ENCODE measurements at regions not wholly inside any gene's neighbourhood (a gene's known extent, or its start where the extent isn't known, plus 50 kb on each side); places are given as distances from the start of the nearest gene placed in this dataset.

GRCh38 chr21:27129215-27129614 lies 162.3 kb upstream of the ADAMTS5 start:
- DNase-seq, result no peak

GRCh38 chr21:27126140-27126539 lies 159.3 kb upstream of the ADAMTS5 start:
- no peak for DNase-seq

DNA sequence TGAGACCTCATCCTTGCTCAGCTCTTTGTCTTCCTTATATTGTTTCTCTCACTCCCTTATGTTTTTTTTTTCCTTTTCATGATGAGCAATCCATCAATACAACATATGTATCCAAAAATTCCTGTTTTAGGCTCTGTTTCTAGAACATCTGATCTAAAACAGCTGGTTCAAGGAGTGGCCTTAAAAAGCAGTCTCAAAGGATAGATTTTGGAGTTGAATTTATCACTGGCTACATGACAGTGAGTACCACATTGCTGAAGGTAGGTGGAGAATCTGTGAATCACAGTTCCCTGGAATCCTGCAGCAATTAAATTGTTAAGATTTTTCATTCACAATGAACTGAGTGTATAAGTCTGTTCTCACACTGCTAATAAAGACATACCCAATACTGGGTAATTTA lies 155.8 kb upstream of the ADAMTS5 start:
- no peak for DNase-seq

DNA sequence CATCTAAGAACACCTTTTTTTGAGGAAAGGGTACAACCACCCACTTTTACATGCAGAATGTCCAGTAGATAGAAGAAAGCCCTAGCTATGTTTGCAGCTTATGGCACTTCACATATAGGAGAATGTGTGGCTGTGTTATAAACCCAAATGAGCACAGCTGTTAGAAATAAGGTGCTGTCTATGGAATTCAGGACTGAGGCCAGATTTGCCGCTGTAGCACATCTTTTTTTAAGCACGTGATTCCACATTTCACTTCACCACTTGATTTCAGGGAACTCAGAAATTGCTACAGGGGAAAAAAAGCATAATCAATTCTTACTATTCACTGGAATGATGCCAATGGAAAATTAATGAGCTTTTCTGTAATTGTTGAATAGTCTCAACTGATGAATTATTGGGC lies 147.2 kb upstream of the ADAMTS5 start:
- no peak for DNase-seq

DNA sequence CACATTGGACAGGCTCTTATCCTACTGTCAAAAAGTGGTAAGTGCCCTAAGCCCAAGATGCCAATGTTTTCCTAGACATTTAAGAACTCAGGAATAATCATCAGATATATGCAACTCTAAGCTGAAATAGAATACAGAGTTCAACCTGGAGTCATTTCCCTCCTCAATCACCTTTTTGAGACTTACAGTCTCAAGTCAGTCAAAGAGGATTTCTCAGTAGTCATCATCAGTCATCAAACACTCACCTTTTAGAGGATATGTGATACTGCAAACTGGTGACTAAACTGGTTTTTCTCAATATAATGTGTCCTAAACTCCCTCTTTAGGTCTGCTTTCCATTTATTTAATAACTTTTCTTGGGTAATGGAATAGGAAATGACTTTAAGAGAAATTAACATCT lies 145.3 kb upstream of the ADAMTS5 start:
- DNase-seq, result no peak

GRCh38 chr21:27110956-27111355 lies 144.1 kb upstream of the ADAMTS5 start:
- DNase-seq, result no peak

- DNase-seq, result no peak
Observed at GRCh38 chr21:27108701-27109100, 141.8 kb upstream of the ADAMTS5 start.

DNA sequence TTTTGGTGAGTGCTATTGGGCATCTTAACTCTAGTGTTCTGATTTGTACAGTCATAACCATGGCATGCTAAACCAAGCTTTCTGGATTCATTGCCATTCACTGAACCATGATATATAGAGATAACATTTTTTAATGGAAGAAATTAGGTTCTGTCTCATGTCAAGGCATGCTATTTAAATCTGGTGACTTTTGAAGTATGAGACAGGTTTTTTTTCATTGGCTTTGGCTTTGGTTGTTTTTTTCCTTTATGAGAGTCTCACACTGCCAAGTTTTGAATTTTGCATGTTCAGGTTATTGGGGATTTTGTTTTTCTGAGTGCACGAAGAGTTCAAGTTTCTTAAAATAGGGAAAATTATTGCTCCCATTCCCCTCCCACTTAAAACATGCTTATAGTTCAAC lies 141.3 kb upstream of the ADAMTS5 start:
- DNase-seq, result no peak

- DNase-seq, result no peak
Observed at GRCh38 chr21:27104846-27105431, 138.1 kb upstream of the ADAMTS5 start.

GRCh38 chr21:27103768-27104167 lies 136.9 kb upstream of the ADAMTS5 start:
- DNase-seq, result no peak

DNA sequence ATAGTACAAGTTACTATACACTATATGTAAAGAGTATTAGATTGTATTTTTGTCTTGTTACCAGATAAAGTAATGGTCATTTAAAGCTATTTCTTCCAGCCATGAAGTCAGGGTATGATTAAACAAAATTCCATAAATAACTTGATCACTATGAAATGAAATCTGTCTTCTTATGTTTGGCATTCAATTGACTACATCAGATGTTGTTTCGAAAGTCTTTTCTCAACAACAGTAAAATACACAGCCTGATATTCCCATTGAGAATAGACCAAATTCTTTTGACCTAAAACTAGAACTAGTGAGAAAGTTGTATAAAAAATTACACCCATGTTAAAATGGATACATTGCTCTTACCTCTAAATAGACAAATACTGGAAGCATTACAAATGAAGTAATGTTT lies 134.6 kb upstream of the ADAMTS5 start:
- DNase-seq, result no peak

GRCh38 chr21:27094184-27094948 lies 127.5 kb upstream of the ADAMTS5 start:
- DNase-seq, result no peak

DNA sequence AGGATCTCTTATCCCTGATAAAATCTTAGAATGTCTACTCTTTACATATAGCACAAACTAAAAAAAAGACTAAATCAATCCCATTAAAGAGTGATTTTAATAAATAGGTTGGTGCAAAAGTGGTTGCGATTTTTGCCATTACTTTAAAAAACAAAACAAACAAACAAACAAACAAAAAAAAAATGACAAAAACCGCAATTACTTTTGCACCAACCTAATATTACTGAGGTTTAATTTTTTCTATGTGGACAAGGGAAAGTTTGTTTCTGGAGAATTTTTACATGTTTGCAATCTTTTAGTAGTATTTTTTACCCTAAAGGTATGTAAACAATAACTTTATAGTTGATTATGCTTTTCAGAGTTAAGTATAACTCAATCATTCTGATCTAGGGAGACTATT lies 119.7 kb upstream of the ADAMTS5 start:
- no peak for DNase-seq

DNA sequence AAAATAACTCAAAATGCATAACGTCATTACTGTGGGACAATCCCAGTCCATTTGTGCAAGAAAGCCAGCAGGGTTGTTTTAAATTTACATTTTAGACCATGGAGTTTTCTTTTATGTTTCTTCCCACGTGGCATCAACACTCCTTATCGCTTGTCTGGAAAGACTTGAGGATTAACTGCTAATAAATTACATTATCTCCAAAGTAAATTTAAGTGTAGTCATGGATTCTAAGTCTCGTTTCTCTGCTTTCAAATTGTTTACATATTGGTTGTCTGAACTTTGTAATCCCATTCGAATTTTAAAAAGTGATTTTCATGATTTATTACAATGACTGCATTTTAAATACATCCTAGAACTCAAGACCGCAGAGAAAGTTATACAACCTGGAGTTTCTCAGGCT lies 119.3 kb upstream of the ADAMTS5 start:
- no peak for DNase-seq

- DNase-seq, result no peak
Observed at GRCh38 chr21:27085387-27085786, 118.5 kb upstream of the ADAMTS5 start.

DNA sequence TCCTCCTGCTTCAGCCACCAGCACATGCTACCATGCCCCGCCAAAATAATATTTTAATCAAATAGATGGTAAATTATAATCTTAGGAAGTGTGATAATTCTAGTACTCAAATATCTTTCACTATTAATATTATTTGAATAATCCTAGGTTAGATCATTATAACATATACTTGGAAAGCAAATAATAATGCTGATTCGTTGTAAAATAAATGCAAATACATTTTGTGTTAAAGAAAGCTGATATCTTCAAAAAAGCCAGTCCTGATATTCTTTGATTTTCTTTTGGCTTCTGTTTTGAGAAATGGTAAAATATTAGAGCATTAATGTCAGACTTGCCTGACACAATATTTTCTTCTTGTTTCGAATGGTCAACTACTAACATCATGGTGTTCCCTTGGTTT lies 116.3 kb upstream of the ADAMTS5 start:
- DNase-seq, result no peak

DNA sequence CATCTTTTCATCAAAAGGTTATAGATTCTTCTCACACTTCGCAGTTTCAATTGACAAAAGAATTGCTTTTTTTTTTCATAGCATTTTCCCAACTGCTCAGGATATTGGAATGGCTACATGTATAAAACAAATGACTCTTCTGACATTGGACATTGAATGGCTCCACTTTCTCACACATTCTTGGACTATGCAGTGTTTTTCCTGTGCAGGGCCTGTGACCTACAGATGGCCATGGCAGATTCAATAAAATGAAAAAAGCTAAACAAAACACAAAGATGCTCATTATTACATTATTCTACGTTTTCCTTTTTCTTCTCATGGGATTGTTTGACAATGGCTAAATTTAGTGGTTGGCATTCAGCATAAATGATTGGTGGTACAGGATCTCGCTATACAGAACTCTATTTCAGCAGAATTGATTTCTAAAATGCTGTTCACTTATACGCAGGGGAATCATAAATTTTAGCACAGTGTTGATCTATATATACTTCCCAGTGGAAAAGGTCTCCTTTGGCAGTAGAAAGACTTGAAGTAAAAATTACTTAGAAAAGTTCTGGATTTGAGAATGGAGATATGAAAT lies 115.6 kb upstream of the ADAMTS5 start:
- DNase-seq, result no peak

DNA sequence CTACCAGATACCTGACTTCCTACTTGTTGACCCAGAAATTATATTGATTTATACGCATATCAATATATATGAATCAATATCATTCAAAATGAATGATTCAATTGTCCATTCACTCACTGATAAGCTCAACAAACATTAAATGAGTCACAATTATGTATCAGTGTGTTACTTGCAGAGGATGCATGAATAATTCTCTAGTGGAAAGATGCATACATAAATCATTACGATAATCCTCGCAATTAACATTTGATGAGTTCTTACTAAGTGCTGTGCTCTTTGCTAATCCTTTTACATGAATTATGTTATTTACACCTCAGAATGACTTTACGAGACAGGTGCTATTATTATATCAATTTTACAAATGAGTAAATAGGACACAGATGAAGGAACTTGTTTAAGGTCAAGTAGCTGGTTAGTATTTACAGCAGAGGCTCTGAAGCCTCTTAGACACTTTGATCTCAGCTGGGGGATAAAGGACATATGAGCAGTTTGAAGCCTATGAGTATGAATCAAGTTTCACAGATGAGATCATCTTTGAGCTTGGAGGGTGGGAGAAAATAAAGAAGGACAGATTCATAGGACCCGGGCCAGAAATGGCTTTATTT lies 112.8 kb upstream of the ADAMTS5 start:
- DNase-seq, result no peak

GRCh38 chr21:27078915-27079314 lies 112.0 kb upstream of the ADAMTS5 start:
- DNase-seq, result no peak

DNA sequence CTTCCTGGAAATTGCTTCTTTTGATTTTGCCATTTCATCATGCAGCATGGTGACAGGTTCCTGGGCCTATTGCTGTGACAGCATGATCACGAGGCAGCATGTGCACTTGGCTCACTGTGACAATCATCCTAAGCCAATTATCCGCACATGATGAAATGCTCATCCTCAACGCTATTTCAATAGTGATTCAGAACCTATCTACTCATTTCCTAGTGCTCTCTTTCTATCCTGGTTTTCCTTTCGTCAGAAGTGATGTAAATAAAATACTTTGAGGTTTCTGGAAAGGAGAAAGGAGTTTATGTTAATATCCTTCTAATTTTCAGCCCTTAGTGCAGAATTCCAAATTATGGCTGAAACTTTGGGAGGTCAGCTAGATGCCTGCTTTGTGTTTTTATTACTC lies 110.6 kb upstream of the ADAMTS5 start:
- DNase-seq, result no peak

GRCh38 chr21:27076025-27076424 lies 109.1 kb upstream of the ADAMTS5 start:
- DNase-seq, result no peak

DNA sequence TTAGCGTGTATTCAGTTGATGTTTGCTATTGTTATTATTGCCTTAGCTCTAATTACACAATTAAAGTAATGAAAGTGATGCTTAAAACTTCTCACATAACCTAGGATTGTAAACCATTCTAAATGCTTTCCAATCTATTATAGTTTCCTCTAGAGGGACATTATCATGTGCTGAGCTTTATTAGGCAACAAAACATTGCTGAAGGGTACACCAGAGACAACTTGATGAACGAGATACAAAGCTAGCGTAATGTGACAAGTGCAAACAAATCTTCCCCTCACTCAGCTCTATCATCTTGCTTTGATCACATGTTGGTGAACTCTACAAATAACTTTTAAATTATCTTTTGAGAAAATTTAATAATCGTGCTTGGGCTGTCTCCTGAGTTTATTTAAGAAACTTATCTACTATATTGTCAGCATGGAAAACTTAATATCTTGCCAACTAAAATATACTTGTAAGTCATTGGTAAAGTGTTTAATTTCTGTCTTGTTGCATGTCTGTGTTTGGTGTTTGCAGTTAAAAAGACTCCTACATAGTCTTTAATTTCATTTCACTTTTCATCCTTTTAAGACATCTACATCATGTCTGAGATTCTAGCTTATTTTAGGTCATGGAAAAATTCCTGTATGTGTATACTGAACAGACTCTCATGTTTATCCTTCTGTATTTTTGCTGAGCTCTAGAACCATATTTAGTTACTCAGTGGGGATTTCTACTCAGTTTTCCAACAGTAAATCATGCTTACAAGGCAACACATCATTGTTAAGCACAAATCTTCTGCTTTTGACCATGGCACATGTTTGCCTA lies 104.2 kb upstream of the ADAMTS5 start:
- no peak for DNase-seq

- no peak for DNase-seq
Observed at GRCh38 chr21:27068811-27069210, 101.9 kb upstream of the ADAMTS5 start.

Data from stimulated activated CD8-positive, alpha-beta memory T cell treated with anti-CD3 and anti-CD28 coated beads, Interleukin-4, amount 100 ng/mL, for 48 hours (primary cell).